ENCODE measurements at regions not wholly inside any gene's neighbourhood (a gene's known extent, or its start where the extent isn't known, plus 50 kb on each side); places are given as distances from the start of the nearest gene placed in this dataset.

DNA sequence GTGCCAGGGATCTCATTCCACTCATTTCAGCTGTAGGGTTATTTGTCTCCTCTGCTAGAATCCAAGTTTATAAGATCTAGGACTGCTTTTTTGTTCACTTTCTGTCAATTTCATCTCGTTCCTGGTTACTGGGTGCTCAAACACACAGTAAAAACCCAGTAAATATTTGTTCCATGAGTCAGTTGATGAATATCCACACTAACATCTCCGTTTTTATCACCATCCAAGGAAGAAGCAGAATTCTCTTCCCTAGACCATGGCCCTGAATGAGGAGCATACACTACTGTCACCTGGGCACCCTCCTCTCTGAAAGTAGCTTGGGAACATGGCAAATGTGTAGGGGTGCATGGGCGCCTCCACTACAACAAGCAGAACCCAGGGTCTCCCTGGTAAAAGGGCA lies 390.8 kb downstream of the FOXO1 start:
- TF ChIP-seq CTCF (IDR thresholded peaks at IDR 0.05; ENCODE audit: low read depth, low read length) (no peak), MAX (IDR thresholded peaks at IDR 0.05; ENCODE audit: low read depth, low read length) (no peak), POLR2A (IDR thresholded peaks at IDR 0.05; ENCODE audit: extremely low read depth, insufficient read length) (no peak)

Data from NB4 (cell line).